Erythroblast (primary cell): ENCODE measurements at regions not wholly inside any gene's neighbourhood (a gene's known extent, or its start where the extent isn't known, plus 50 kb on each side); places are given as distances from the start of the nearest gene placed in this dataset.

Experiments used
- GATA1 ChIP-seq: IDR thresholded peaks from 2 replicates; pipeline ENCODE4 v1.6.1; 2011; ENCODE audit warnings: low read depth, mild to moderate bottlenecking, control low read depth, low read length, moderate library complexity
- POLR2A ChIP-seq: IDR thresholded peaks from 2 replicates; pipeline ENCODE4 v1.6.1; 2011; ENCODE audit warnings: mild to moderate bottlenecking, low read length

DNA sequence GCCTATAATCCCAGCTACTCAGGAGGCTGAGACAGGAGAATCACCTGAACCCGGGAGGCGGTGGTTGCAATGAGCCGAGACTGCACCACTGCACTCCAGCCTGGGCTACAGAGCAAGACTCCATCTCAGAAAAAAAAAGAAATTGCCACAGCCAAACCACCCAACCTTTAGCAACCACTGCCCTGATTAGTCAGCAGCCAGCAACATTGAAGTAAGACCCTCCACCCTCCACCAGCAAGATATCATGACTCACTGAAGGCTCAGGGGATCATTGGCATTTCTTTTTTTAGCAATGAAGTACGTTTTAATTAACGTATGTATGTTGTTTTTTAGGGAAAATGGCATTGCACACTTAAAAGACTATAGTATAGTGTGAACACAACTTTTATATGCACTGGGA, 349.1 kb upstream of the ACVR2A start:
- TF ChIP-seq POLR2A (no peak), GATA1 (no peak)
